ENCODE measurements at regions not wholly inside any gene's neighbourhood (a gene's known extent, or its start where the extent isn't known, plus 50 kb on each side); places are given as distances from the start of the nearest gene placed in this dataset.
"Not testable (repeated sequence)": the region's sequence is repeated elsewhere in the genome, so short reads cannot be mapped to it uniquely, and the experiment has no call there.

- DNase-seq (ENCODE audit: extremely low read depth, low read depth), result no peak
- TF ChIP-seq CTCF (IDR thresholded peaks at IDR 0.05; ENCODE audit: low read depth, low read length), result no peak
Observed at GRCh38 chr4:133559987-133560386, 410.9 kb downstream of the PCDH10 start.

GRCh38 chr4:133555671-133556070 is 406.6 kb downstream of the PCDH10 start:
- DNase-seq (ENCODE audit: extremely low read depth, low read depth), result no peak
- TF ChIP-seq CTCF (IDR thresholded peaks at IDR 0.05; ENCODE audit: low read depth, low read length), result no peak

- no peak for TF ChIP-seq CTCF (IDR thresholded peaks at IDR 0.05; ENCODE audit: low read depth, low read length)
- DNase-seq (ENCODE audit: extremely low read depth, low read depth), result no peak
Observed at GRCh38 chr4:133550436-133550835, 401.3 kb downstream of the PCDH10 start.

GRCh38 chr4:133544097-133544496 is 395.0 kb downstream of the PCDH10 start:
- no peak for DNase-seq (ENCODE audit: extremely low read depth, low read depth)
- TF ChIP-seq CTCF (IDR thresholded peaks at IDR 0.05; ENCODE audit: low read depth, low read length), result no peak

GRCh38 chr4:133537780-133538281 is 388.7 kb downstream of the PCDH10 start:
- TF ChIP-seq CTCF (IDR thresholded peaks at IDR 0.05; ENCODE audit: low read depth, low read length), result no peak
- DNase-seq (ENCODE audit: extremely low read depth, low read depth), result no peak

- not testable (repeated sequence) for DNase-seq (ENCODE audit: extremely low read depth, low read depth)
Observed at GRCh38 chr4:133534224-133534623, 385.1 kb downstream of the PCDH10 start.

GRCh38 chr4:133524369-133524768 is 375.3 kb downstream of the PCDH10 start:
- TF ChIP-seq CTCF (IDR thresholded peaks at IDR 0.05; ENCODE audit: low read depth, low read length), result no peak
- DNase-seq (ENCODE audit: extremely low read depth, low read depth), result no peak

- DNase-seq (ENCODE audit: extremely low read depth, low read depth), result no peak
- TF ChIP-seq CTCF (IDR thresholded peaks at IDR 0.05; ENCODE audit: low read depth, low read length), result no peak
Observed at GRCh38 chr4:133513901-133514300, 364.8 kb downstream of the PCDH10 start.
